ENCODE measurements at regions not wholly inside any gene's neighbourhood (a gene's known extent, or its start where the extent isn't known, plus 50 kb on each side); places are given as distances from the start of the nearest gene placed in this dataset.

DNA sequence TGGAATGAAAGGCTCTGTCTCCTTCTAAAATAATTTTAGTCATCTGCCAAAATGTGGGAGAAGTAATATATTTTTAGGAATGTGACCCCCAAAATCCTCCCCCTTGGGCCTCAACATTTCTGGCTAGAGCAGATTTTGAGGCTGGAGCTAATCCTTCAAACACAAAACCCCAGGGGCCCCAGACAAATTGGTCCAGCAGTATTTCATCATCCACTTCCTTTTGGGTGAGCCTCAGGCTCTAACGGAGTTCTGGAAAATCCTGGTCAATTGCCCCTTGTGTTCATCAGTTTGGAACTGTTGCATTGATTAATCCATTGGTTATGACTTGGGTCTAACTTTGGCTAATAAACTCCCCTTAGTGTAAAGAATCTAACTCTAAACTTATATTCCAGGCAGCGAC lies 67.4 kb upstream of the PCDH19 start:
- intact Hi-C loops (cut with micrococcal nuclease): no loop called here
- ChIA-PET POLR2A (no interaction called here), RAD21 (ENCODE audit: low non-redundant PET in 1 of 2, low total read pairs in 2 of 2, uncharacterized antibody in 2 of 2, unreplicated experiment in 2 of 2) (no interaction called here), CTCF (no interaction called here)
- Histone ChIP-seq H4K20me1 (ENCODE audit: insufficient read depth) (no peaks in the 10 kb centered on the region), H3K27me3 (ENCODE audit: insufficient read depth, low read length) (no peaks in the 10 kb centered on the region), H3K4me1 (ENCODE audit: control insufficient read depth in 1 of 2, insufficient read depth in 2 of 2, low read length in 2 of 2) (no peaks in the 10 kb centered on the region), H3K9ac (ENCODE audit: low read length) (no peak overlapping the region), H3K9me2 (ENCODE audit: insufficient read depth) (no peaks in the 10 kb centered on the region), H2AFZ (ENCODE audit: low read depth, low read length, poor library complexity, severe bottlenecking) (no peak overlapping the region), H3K9me3 (ENCODE audit: control insufficient read depth in 1 of 2, insufficient read depth in 1 of 2, low read depth in 1 of 2, low read length in 2 of 2) (no peaks in the 10 kb centered on the region), H3K79me2 (ENCODE audit: insufficient read depth, low read length) (no peaks in the 10 kb centered on the region), H3K4me2 (ENCODE audit: low read length) (no peak overlapping the region), H3K4me3 (replicated peaks in 1 of 2; ENCODE audit: low read depth in 1 of 2, low read length in 2 of 2) (no peak overlapping the region), H3K27ac (ENCODE audit: low read depth, low read length) (no peak overlapping the region), H3K36me3 (ENCODE audit: control insufficient read depth in 1 of 2, insufficient read depth in 2 of 2, low read length in 2 of 2) (no peaks in the 10 kb centered on the region)
- no TSS peak for BruUV-seq (replicated peaks)
- TF ChIP-seq ZNF274 (IDR thresholded peaks at IDR 0.05; ENCODE audit: low read depth, low read length) (no peak), SRF (IDR thresholded peaks at IDR 0.05; ENCODE audit: low read depth) (no peak), YY1 (IDR thresholded peaks at IDR 0.05; ENCODE audit: extremely low read depth, insufficient replicate concordance, low read depth, low read length) (no peak), FOSL1 (IDR thresholded peaks at IDR 0.05; ENCODE audit: low read depth) (no peak), SIN3A (IDR thresholded peaks at IDR 0.05; ENCODE audit: low read depth) (no peak), POLR2AphosphoS5 (IDR thresholded peaks at IDR 0.05; ENCODE audit: low read depth, low read length) (no peak), CEBPB (IDR thresholded peaks at IDR 0.05; ENCODE audit: low read depth) (no peak), EZH2phosphoT487 (IDR thresholded peaks at IDR 0.05; ENCODE audit: borderline replicate concordance) (no peak)
- TF ChIP-seq, protein P1, sequence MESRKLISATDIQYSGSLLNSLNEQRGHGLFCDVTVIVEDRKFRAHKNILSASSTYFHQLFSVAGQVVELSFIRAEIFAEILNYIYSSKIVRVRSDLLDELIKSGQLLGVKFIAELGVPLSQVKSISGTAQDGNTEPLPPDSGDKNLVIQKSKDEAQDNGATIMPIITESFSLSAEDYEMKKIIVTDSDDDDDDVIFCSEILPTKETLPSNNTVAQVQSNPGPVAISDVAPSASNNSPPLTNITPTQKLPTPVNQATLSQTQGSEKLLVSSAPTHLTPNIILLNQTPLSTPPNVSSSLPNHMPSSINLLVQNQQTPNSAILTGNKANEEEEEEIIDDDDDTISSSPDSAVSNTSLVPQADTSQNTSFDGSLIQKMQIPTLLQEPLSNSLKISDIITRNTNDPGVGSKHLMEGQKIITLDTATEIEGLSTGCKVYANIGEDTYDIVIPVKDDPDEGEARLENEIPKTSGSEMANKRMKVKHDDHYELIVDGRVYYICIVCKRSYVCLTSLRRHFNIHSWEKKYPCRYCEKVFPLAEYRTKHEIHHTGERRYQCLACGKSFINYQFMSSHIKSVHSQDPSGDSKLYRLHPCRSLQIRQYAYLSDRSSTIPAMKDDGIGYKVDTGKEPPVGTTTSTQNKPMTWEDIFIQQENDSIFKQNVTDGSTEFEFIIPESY (IDR thresholded peaks at IDR 0.05; ENCODE audit: extremely low read depth, insufficient replicate concordance, low read length): no peak
- TF ChIP-seq, protein P2, sequence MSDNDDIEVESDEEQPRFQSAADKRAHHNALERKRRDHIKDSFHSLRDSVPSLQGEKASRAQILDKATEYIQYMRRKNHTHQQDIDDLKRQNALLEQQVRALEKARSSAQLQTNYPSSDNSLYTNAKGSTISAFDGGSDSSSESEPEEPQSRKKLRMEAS (IDR thresholded peaks at IDR 0.05): no peak
- TF ChIP-seq, protein P3, sequence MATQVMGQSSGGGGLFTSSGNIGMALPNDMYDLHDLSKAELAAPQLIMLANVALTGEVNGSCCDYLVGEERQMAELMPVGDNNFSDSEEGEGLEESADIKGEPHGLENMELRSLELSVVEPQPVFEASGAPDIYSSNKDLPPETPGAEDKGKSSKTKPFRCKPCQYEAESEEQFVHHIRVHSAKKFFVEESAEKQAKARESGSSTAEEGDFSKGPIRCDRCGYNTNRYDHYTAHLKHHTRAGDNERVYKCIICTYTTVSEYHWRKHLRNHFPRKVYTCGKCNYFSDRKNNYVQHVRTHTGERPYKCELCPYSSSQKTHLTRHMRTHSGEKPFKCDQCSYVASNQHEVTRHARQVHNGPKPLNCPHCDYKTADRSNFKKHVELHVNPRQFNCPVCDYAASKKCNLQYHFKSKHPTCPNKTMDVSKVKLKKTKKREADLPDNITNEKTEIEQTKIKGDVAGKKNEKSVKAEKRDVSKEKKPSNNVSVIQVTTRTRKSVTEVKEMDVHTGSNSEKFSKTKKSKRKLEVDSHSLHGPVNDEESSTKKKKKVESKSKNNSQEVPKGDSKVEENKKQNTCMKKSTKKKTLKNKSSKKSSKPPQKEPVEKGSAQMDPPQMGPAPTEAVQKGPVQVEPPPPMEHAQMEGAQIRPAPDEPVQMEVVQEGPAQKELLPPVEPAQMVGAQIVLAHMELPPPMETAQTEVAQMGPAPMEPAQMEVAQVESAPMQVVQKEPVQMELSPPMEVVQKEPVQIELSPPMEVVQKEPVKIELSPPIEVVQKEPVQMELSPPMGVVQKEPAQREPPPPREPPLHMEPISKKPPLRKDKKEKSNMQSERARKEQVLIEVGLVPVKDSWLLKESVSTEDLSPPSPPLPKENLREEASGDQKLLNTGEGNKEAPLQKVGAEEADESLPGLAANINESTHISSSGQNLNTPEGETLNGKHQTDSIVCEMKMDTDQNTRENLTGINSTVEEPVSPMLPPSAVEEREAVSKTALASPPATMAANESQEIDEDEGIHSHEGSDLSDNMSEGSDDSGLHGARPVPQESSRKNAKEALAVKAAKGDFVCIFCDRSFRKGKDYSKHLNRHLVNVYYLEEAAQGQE (IDR thresholded peaks at IDR 0.05; ENCODE audit: low read depth): no peak
- TF ChIP-seq, protein P4, sequence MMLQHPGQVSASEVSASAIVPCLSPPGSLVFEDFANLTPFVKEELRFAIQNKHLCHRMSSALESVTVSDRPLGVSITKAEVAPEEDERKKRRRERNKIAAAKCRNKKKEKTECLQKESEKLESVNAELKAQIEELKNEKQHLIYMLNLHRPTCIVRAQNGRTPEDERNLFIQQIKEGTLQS (IDR thresholded peaks at IDR 0.05): no peak
- ATAC-seq: no peak
- no peak for DNase-seq (ENCODE audit: low read depth, low spot score)
